HG02588 (cell line): ENCODE measurements at regions not wholly inside any gene's neighbourhood (a gene's known extent, or its start where the extent isn't known, plus 50 kb on each side); places are given as distances from the start of the nearest gene placed in this dataset.
A peak's percentile ranks its signal among the peaks of the same experiment; 100 is the strongest.

ENCODE experiments used
- ATAC-seq: cut with Tn5 transposase; IDR thresholded peaks from one replicate; pipeline ENCODE4 v1.9.1; 2021; ENCODE audit warnings: mild to moderate bottlenecking, moderate library complexity; ENCODE audit not compliant: unreplicated experiment

GRCh38 chr18:32621034-32621433, 150.4 kb upstream of the GAREM1 start:
- no peak for ATAC-seq

- ATAC-seq, result no peak
Observed at GRCh38 chr18:32618546-32618945, 147.9 kb upstream of the GAREM1 start.

- ATAC-seq, result no peak
Observed at GRCh38 chr18:32613821-32614220, 143.1 kb upstream of the GAREM1 start.

- ATAC-seq, result no peak
Observed at GRCh38 chr18:32612651-32613050, 142.0 kb upstream of the GAREM1 start.

- ATAC-seq, result no peak
Observed at GRCh38 chr18:32610176-32610575, 139.5 kb upstream of the GAREM1 start.

- ATAC-seq, result no peak
Observed at GRCh38 chr18:32607816-32608215, 137.1 kb upstream of the GAREM1 start.

GRCh38 chr18:32598144-32598543, 127.5 kb upstream of the GAREM1 start:
- ATAC-seq, result no peak

GRCh38 chr18:32596501-32596900, 125.8 kb upstream of the GAREM1 start:
- no peak for ATAC-seq

GRCh38 chr18:32595832-32596231, 125.2 kb upstream of the GAREM1 start:
- ATAC-seq, result no peak

GRCh38 chr18:32588191-32588590, 117.5 kb upstream of the GAREM1 start:
- ATAC-seq, result no peak

- ATAC-seq, result no peak
Observed at GRCh38 chr18:32583431-32583830, 112.7 kb upstream of the GAREM1 start.

GRCh38 chr18:32582455-32582854, 111.8 kb upstream of the GAREM1 start:
- ATAC-seq, result no peak

GRCh38 chr18:32577561-32577960, 106.9 kb upstream of the GAREM1 start:
- ATAC-seq, result no peak

GRCh38 chr18:32576296-32576916, 105.7 kb upstream of the GAREM1 start:
- ATAC-seq, result no peak

GRCh38 chr18:32566960-32567359, 96.3 kb upstream of the GAREM1 start:
- no peak for ATAC-seq

GRCh38 chr18:32553640-32554365, 83.1 kb upstream of the GAREM1 start:
- no peak for ATAC-seq

GRCh38 chr18:32553174-32553573, 82.5 kb upstream of the GAREM1 start:
- ATAC-seq, result no peak

GRCh38 chr18:32552421-32553030, 81.8 kb upstream of the GAREM1 start:
- peak; percentile 84 for ATAC-seq

GRCh38 chr18:32550963-32551362, 80.3 kb upstream of the GAREM1 start:
- ATAC-seq, result no peak

- peak; percentile 77 for ATAC-seq
Observed at GRCh38 chr18:32549248-32550110, 78.8 kb upstream of the GAREM1 start.

GRCh38 chr18:32548688-32549087, 78.0 kb upstream of the GAREM1 start:
- ATAC-seq, result no peak
